ENCODE measurements at regions not wholly inside any gene's neighbourhood (a gene's known extent, or its start where the extent isn't known, plus 50 kb on each side); places are given as distances from the start of the nearest gene placed in this dataset.

GRCh38 chr2:22683914-22684313, 701.1 kb upstream of the KLHL29 start:
- TF ChIP-seq CTCF (conservative IDR thresholded peaks at IDR 0.05 in 1 of 2, IDR thresholded peaks at IDR 0.05 in 1 of 2; ENCODE audit: low read depth in 1 of 2, low read length in 2 of 2) = no peak
- no peak for TF ChIP-seq EZH2 (IDR thresholded peaks at IDR 0.05; ENCODE audit: low read length, missing control alignments)
- Histone ChIP-seq H3K27me3 (ENCODE audit: control insufficient read depth, insufficient read depth, low read length) (no peaks in the 10 kb centered on the region), H3K4me3 (replicated peaks in 1 of 4; ENCODE audit: control extremely low read depth in 1 of 4, insufficient read depth in 1 of 4, low read depth in 3 of 4, low read length in 4 of 4) (no peak overlapping the region), H3K79me2 (ENCODE audit: control insufficient read depth, insufficient read depth, low read length) (no peaks in the 10 kb centered on the region), H3K9me3 (ENCODE audit: control insufficient read depth, insufficient read depth, low read depth, low read length) (no peaks in the 10 kb centered on the region), H4K20me1 (ENCODE audit: control insufficient read depth, extremely low read depth, insufficient read depth, low read length) (no peaks in the 10 kb centered on the region), H2AFZ (ENCODE audit: low read length) (no peak overlapping the region), H3K9ac (ENCODE audit: insufficient read depth, low read length) (no peak overlapping the region), H3K4me2 (ENCODE audit: extremely low read depth, insufficient read depth, low read length) (no peak overlapping the region), H3K4me1 (ENCODE audit: control insufficient read depth, extremely low read depth, insufficient read depth, low read length) (no peaks in the 10 kb centered on the region), H3K36me3 (ENCODE audit: control insufficient read depth, insufficient read depth, low read length) (no peaks in the 10 kb centered on the region), H3K27ac (ENCODE audit: insufficient read depth, low read length) (no peak overlapping the region)
- no peak for DNase-seq (ENCODE audit: low read depth in 2 of 2)

- no peak overlapping the region for H2AFZ ChIP-seq (ENCODE audit: low read length)
- no peaks in the 10 kb centered on the region for H3K36me3 ChIP-seq (ENCODE audit: control insufficient read depth, insufficient read depth, low read length)
- H3K27me3 ChIP-seq (ENCODE audit: control insufficient read depth, insufficient read depth, low read length) = no peaks in the 10 kb centered on the region
- no peak overlapping the region for H3K9ac ChIP-seq (ENCODE audit: insufficient read depth, low read length)
- no peaks in the 10 kb centered on the region for H3K4me1 ChIP-seq (ENCODE audit: control insufficient read depth, extremely low read depth, insufficient read depth, low read length)
- TF ChIP-seq EZH2 (IDR thresholded peaks at IDR 0.05; ENCODE audit: low read length, missing control alignments) (no peak), CTCF (conservative IDR thresholded peaks at IDR 0.05 in 1 of 2, IDR thresholded peaks at IDR 0.05 in 1 of 2; ENCODE audit: low read depth in 1 of 2, low read length in 2 of 2) (no peak)
- H3K79me2 ChIP-seq (ENCODE audit: control insufficient read depth, insufficient read depth, low read length) = no peaks in the 10 kb centered on the region
- DNase-seq (ENCODE audit: low read depth in 2 of 2) = no peak
- no peak overlapping the region for H3K27ac ChIP-seq (ENCODE audit: insufficient read depth, low read length)
- no peaks in the 10 kb centered on the region for H3K9me3 ChIP-seq (ENCODE audit: control insufficient read depth, insufficient read depth, low read depth, low read length)
- H3K4me2 ChIP-seq (ENCODE audit: extremely low read depth, insufficient read depth, low read length) = no peak overlapping the region
- H3K4me3 ChIP-seq (replicated peaks in 1 of 4; ENCODE audit: control extremely low read depth in 1 of 4, insufficient read depth in 1 of 4, low read depth in 3 of 4, low read length in 4 of 4) = no peak overlapping the region
- H4K20me1 ChIP-seq (ENCODE audit: control insufficient read depth, extremely low read depth, insufficient read depth, low read length) = no peaks in the 10 kb centered on the region
Measured at GRCh38 chr2:22690096-22690495, 694.9 kb upstream of the KLHL29 start.

- Histone ChIP-seq H3K4me1 (ENCODE audit: control insufficient read depth, extremely low read depth, insufficient read depth, low read length) (no peaks in the 10 kb centered on the region), H3K27ac (ENCODE audit: insufficient read depth, low read length) (no peak overlapping the region), H3K36me3 (ENCODE audit: control insufficient read depth, insufficient read depth, low read length) (no peaks in the 10 kb centered on the region), H3K4me2 (ENCODE audit: extremely low read depth, insufficient read depth, low read length) (no peak overlapping the region), H4K20me1 (ENCODE audit: control insufficient read depth, extremely low read depth, insufficient read depth, low read length) (no peaks in the 10 kb centered on the region), H3K9me3 (ENCODE audit: control insufficient read depth, insufficient read depth, low read depth, low read length) (no peaks in the 10 kb centered on the region), H3K27me3 (ENCODE audit: control insufficient read depth, insufficient read depth, low read length) (no peaks in the 10 kb centered on the region), H3K79me2 (ENCODE audit: control insufficient read depth, insufficient read depth, low read length) (no peaks in the 10 kb centered on the region), H2AFZ (ENCODE audit: low read length) (no peak overlapping the region), H3K4me3 (replicated peaks in 1 of 4; ENCODE audit: control extremely low read depth in 1 of 4, insufficient read depth in 1 of 4, low read depth in 3 of 4, low read length in 4 of 4) (no peak overlapping the region), H3K9ac (ENCODE audit: insufficient read depth, low read length) (no peak overlapping the region)
- no peak for TF ChIP-seq EZH2 (IDR thresholded peaks at IDR 0.05; ENCODE audit: low read length, missing control alignments)
- TF ChIP-seq CTCF (conservative IDR thresholded peaks at IDR 0.05 in 1 of 2, IDR thresholded peaks at IDR 0.05 in 1 of 2; ENCODE audit: low read depth in 1 of 2, low read length in 2 of 2) = no peak
- DNase-seq (ENCODE audit: low read depth in 2 of 2) = no peak
Measured at GRCh38 chr2:22691666-22692065, 693.3 kb upstream of the KLHL29 start.
